ENCODE measurements at regions not wholly inside any gene's neighbourhood (a gene's known extent, or its start where the extent isn't known, plus 50 kb on each side); places are given as distances from the start of the nearest gene placed in this dataset.
A peak's percentile ranks its signal among the peaks of the same experiment; 100 is the strongest.

DNA sequence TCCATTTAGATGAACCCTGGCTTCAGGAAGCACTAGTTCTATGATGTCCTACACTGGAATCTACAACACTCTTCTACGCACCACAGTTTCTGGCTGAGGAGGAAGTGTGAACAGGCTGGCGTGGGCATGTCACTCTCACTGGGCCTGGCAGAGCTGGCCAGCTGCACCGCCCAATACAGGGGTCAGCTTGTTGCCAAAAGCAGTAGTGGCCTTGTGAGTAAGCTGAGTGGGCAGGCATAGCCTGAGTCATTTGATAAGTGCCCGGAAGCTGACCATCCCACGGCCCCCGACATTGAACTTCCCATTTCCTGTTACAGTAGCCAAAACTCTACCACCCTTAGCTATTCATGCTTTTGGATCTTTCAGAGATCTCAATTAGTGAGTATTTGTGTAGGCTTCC lies 240.9 kb upstream of the SERP2 start:
- Histone ChIP-seq H3K4me3 (ENCODE audit: low read length) (no peak overlapping the region), H3K4me1 (ENCODE audit: control insufficient read depth, insufficient read depth, low read length) (no peaks in the 10 kb centered on the region), H3K27me3 (ENCODE audit: control insufficient read depth, insufficient read depth, low read length) (no peaks in the 10 kb centered on the region), H3K27ac (ENCODE audit: low read length) (no peak overlapping the region), H3K36me3 (ENCODE audit: control insufficient read depth, insufficient read depth, low read length) (no peaks in the 10 kb centered on the region), H3K9me3 (replicated peaks; ENCODE audit: control insufficient read depth, low read depth, low read length) (no peaks in the 10 kb centered on the region)
- no peak for DNase-seq
- 90% methylated on average over 1 of the region's 6 CpGs for WGBS (ENCODE audit: insufficient coverage)

DNA sequence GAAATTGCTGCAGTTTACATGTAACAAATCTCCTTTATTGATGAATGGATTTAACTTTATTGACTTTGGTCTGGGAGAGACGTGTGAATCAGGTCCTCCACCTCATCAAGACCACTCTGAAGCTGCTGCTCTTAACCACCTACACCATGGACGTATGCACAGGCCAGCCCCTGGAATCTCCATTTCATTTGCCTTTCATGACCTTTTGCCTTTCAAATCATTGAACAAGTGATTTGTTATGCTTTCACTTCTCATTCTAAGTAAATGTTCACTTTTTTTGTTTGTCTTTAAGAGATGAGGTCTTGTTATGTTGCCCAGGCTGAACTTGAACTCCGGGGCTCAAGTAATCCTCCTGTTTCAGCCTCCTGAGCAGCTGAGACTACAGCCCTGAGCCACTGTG lies 240.0 kb upstream of the SERP2 start:
- no peaks in the 10 kb centered on the region for H3K27me3 ChIP-seq (ENCODE audit: control insufficient read depth, insufficient read depth, low read length)
- no peak for DNase-seq
- H3K4me3 ChIP-seq (ENCODE audit: low read length): no peak overlapping the region
- H3K9me3 ChIP-seq (replicated peaks; ENCODE audit: control insufficient read depth, low read depth, low read length): no peaks in the 10 kb centered on the region
- H3K4me1 ChIP-seq (ENCODE audit: control insufficient read depth, insufficient read depth, low read length): no peaks in the 10 kb centered on the region
- WGBS (ENCODE audit: insufficient coverage): 83% methylated on average over 1 of the region's 3 CpGs
- H3K27ac ChIP-seq (ENCODE audit: low read length): no peak overlapping the region
- H3K36me3 ChIP-seq (ENCODE audit: control insufficient read depth, insufficient read depth, low read length): no peaks in the 10 kb centered on the region

DNA sequence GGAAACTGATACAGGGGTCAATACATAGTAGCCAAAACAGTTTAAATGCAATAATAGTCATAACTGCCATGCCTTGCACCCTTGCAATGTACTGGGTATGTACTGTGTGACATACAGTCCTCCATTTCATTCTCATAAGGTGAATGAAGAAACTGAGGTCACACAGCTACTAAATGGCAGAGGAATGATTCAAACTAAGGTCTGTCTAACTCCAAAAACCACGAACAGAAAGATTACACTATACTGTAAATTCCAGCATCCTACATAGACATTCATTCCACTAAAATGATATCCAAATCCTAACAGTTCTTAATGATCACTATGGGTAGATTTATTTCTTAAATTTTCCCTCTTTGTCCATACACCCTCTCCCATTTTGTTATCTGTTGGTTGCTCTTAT lies 238.1 kb upstream of the SERP2 start:
- H3K27ac ChIP-seq (ENCODE audit: low read length): no peak overlapping the region
- no peaks in the 10 kb centered on the region for H3K36me3 ChIP-seq (ENCODE audit: control insufficient read depth, insufficient read depth, low read length)
- no peaks in the 10 kb centered on the region for H3K9me3 ChIP-seq (replicated peaks; ENCODE audit: control insufficient read depth, low read depth, low read length)
- H3K4me1 ChIP-seq (ENCODE audit: control insufficient read depth, insufficient read depth, low read length): peaks cover 3% of the 10 kb centered on the region
- DNase-seq: no peak
- H3K4me3 ChIP-seq (ENCODE audit: low read length): no peak overlapping the region
- WGBS (ENCODE audit: insufficient coverage): no CpG with 5 or more reads among the region's 1 CpG
- no peaks in the 10 kb centered on the region for H3K27me3 ChIP-seq (ENCODE audit: control insufficient read depth, insufficient read depth, low read length)

DNA sequence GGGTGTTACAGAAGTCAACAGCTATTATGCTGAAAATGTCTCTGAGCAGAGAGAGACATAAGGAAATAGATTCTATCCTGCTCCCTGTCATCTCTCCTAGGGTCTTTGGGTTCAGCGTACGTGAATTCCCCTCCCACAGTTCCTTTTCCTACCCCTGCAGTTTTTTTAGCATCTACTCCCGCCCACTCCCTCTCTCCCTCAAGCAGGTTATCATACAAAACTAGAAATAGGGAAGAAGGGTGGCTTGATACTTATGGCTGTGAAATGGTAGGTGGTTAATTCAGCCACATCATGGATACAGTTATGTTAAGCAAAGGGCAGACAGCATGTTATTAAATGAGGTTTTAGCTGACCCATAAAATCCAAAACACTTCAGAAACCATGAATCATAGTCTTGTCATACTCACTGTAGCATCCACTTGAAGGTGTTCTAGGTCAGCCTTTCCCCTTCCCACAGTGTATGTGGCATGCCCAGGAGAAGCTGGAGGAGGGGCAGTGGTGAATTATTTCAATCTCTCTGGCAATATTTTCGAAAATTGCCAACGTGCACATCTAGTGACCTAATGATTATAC lies 236.8 kb upstream of the SERP2 start:
- Histone ChIP-seq H3K4me1 (ENCODE audit: control insufficient read depth, insufficient read depth, low read length) (peaks cover 12% of the 10 kb centered on the region), H3K27ac (ENCODE audit: low read length) (no peak overlapping the region), H3K36me3 (ENCODE audit: control insufficient read depth, insufficient read depth, low read length) (no peaks in the 10 kb centered on the region), H3K9me3 (replicated peaks; ENCODE audit: control insufficient read depth, low read depth, low read length) (no peaks in the 10 kb centered on the region), H3K27me3 (ENCODE audit: control insufficient read depth, insufficient read depth, low read length) (no peaks in the 10 kb centered on the region), H3K4me3 (ENCODE audit: low read length) (no peak overlapping the region)
- no peak for DNase-seq
- no CpG with 5 or more reads among the region's 5 CpGs for WGBS (ENCODE audit: insufficient coverage)

DNA sequence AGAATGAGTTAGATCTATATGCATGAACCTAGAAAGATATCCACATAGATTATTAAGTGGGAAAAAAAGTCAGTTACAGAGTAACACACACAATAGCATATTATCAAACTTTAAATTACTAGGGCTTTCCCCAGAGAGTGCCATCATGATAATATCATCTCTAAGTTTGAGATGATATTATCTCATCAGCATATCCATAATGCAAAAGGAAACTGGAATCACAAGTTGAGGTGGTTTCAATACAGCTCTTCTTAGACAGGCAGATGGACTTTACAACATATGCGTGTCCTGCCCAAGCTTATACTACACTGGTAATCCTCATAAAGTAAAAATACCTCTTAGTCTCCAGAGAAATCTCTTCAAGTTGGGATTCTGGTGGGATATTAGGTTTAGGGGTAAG lies 236.2 kb upstream of the SERP2 start:
- Histone ChIP-seq H3K4me1 (ENCODE audit: control insufficient read depth, insufficient read depth, low read length) (peaks cover 12% of the 10 kb centered on the region), H3K9me3 (replicated peaks; ENCODE audit: control insufficient read depth, low read depth, low read length) (no peaks in the 10 kb centered on the region), H3K27me3 (ENCODE audit: control insufficient read depth, insufficient read depth, low read length) (no peaks in the 10 kb centered on the region), H3K27ac (ENCODE audit: low read length) (no peak overlapping the region), H3K4me3 (ENCODE audit: low read length) (no peak overlapping the region), H3K36me3 (ENCODE audit: control insufficient read depth, insufficient read depth, low read length) (no peaks in the 10 kb centered on the region)
- DNase-seq: no peak
- WGBS (ENCODE audit: insufficient coverage): no CpG with 5 or more reads among the region's 1 CpG

DNA sequence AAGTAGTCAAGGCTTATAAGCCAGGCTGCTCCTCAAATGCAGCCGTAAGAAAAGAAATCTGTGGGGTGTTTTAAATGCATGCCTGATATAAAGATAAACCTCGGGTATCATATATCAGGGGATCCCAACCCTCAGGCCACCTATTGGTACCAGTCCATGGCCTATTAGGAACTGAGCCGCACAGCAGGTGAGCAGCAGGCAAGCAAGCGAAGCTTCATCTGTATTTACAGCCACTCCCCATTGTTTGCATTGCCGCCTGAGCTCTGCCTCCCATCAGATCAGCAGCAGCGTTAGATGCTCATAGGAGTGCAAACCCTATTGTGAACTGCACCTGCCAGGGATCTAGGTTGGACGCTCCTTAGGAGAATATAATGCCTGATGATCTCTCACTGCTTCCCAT lies 233.5 kb upstream of the SERP2 start:
- Histone ChIP-seq H3K27ac (ENCODE audit: low read length) (no peak overlapping the region), H3K4me1 (ENCODE audit: control insufficient read depth, insufficient read depth, low read length) (peaks cover 12% of the 10 kb centered on the region), H3K36me3 (ENCODE audit: control insufficient read depth, insufficient read depth, low read length) (no peaks in the 10 kb centered on the region), H3K4me3 (ENCODE audit: low read length) (no peak overlapping the region), H3K9me3 (replicated peaks; ENCODE audit: control insufficient read depth, low read depth, low read length) (no peaks in the 10 kb centered on the region), H3K27me3 (ENCODE audit: control insufficient read depth, insufficient read depth, low read length) (no peaks in the 10 kb centered on the region)
- 87% methylated on average over 6 of the region's 7 CpGs for WGBS (ENCODE audit: insufficient coverage)
- no peak for DNase-seq

DNA sequence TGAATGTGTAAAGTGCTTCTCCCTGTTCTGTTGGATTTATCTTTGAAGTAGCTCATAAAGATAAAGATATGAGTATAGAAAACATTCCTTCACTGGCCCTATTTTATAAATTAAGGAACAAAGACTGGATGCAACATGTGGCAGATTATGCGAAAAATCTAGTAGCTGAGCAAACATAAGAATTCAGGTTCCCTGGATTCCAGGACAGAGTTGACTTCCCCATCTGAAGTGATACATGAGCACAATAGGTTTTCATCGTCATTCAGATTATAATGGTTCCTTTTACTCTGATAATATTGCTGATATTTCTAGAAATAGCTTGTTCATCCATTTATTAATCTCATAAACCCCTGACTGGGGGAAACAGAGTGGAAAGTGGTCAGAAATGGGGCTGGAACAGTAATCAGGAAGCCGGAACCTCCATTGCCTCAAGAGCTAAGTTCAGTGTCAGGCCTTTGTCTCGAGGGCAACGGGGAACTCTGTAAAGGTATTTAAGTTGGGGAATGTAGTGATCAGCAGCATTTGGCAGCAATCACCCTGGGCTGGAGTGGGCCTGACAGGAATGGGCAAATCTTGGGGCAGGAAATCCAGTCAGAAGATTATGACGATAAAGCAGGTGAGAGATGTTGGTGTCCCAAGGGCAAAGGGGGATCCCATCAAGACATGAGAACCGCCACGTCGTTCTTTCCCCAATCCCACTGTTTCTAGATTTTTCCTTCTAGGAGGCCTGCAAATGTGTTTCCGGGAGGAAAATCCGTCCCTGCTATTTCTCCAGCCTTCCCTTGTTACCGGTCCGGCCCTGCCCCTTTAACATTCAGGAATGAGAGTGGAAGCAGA lies 232.5 kb upstream of the SERP2 start:
- Histone ChIP-seq H3K27me3 (ENCODE audit: control insufficient read depth, insufficient read depth, low read length) (no peaks in the 10 kb centered on the region), H3K4me3 (ENCODE audit: low read length) (peak overlapping the region; percentile 65), H3K4me1 (ENCODE audit: control insufficient read depth, insufficient read depth, low read length) (peaks cover 12% of the 10 kb centered on the region), H3K36me3 (ENCODE audit: control insufficient read depth, insufficient read depth, low read length) (no peaks in the 10 kb centered on the region), H3K9me3 (replicated peaks; ENCODE audit: control insufficient read depth, low read depth, low read length) (no peaks in the 10 kb centered on the region), H3K27ac (ENCODE audit: low read length) (peak overlapping the region; percentile 98)
- DNase-seq: no peak
- WGBS (ENCODE audit: insufficient coverage): 8% methylated on average over 5 of the region's 13 CpGs

DNA sequence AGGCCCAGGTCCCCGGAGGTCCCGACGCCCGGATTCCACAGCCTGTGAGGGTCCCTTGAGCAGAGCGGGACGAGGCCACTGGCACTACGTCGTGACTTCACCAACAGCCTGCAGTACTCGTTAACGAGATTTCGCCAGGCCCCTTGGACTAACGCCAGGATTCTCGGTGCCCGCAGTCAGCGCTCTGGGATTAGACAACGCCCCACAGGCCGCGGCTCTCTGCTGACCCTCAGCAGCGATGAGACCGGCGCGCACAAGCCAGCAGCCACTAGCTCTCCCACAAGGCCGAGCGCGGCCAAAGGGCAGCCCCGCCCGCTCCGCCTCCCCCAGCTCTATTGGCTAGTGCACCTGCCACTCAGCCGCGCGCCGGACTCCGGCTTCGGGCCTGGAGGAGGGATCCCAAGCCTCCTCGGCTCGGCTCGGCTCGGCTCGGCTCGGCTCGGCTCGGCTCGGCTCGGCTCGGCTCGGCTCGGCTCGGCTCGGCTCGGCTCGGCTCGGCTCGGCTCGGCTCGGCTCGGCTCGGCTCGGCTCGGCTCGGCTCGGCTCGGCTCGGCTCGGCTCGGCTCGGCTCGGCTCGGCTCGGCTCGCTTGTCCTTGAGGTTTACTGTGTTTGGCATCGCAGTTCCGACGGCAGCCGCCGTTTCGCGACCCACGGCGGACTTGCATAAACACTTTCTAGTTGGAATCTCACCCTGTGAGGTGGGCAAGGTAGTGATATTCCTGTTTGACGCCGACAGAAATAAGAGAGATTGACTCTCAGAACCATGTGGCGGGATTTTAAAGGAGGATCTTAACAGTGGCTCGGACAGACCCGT lies 231.7 kb upstream of the SERP2 start:
- H3K4me1 ChIP-seq (ENCODE audit: control insufficient read depth, insufficient read depth, low read length): peaks cover 12% of the 10 kb centered on the region
- peak; percentile 98 for DNase-seq
- peak overlapping the region; percentile 65 for H3K4me3 ChIP-seq (ENCODE audit: low read length)
- no peaks in the 10 kb centered on the region for H3K27me3 ChIP-seq (ENCODE audit: control insufficient read depth, insufficient read depth, low read length)
- H3K36me3 ChIP-seq (ENCODE audit: control insufficient read depth, insufficient read depth, low read length): no peaks in the 10 kb centered on the region
- H3K9me3 ChIP-seq (replicated peaks; ENCODE audit: control insufficient read depth, low read depth, low read length): no peaks in the 10 kb centered on the region
- H3K27ac ChIP-seq (ENCODE audit: low read length): peak overlapping the region; percentile 98
- WGBS (ENCODE audit: insufficient coverage): 0% methylated on average over 54 of the region's 84 CpGs

DNA sequence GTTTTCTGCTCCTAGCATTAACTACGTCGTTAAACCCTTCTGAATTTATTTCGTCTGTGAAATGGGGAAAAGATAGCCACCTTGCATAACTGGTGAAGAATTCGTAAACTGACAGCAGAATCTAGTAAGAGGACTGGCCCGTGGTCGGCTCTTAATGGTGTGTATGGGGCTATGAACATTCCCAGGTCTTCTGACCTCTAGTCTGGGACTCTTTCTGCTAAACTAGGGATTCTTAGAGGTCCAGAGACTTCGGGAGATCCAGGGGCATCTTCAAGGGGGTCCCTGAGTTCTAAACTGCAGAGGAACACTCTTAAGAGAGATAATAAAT lies 231.1 kb upstream of the SERP2 start:
- no peak for DNase-seq
- Histone ChIP-seq H3K27me3 (ENCODE audit: control insufficient read depth, insufficient read depth, low read length) (no peaks in the 10 kb centered on the region), H3K4me3 (ENCODE audit: low read length) (peak overlapping the region; percentile 52), H3K9me3 (replicated peaks; ENCODE audit: control insufficient read depth, low read depth, low read length) (no peaks in the 10 kb centered on the region), H3K27ac (ENCODE audit: low read length) (peak overlapping the region; percentile 84), H3K4me1 (ENCODE audit: control insufficient read depth, insufficient read depth, low read length) (peaks cover 12% of the 10 kb centered on the region), H3K36me3 (ENCODE audit: control insufficient read depth, insufficient read depth, low read length) (no peaks in the 10 kb centered on the region)
- 0% methylated on average over 1 of the region's 7 CpGs for WGBS (ENCODE audit: insufficient coverage)

DNA sequence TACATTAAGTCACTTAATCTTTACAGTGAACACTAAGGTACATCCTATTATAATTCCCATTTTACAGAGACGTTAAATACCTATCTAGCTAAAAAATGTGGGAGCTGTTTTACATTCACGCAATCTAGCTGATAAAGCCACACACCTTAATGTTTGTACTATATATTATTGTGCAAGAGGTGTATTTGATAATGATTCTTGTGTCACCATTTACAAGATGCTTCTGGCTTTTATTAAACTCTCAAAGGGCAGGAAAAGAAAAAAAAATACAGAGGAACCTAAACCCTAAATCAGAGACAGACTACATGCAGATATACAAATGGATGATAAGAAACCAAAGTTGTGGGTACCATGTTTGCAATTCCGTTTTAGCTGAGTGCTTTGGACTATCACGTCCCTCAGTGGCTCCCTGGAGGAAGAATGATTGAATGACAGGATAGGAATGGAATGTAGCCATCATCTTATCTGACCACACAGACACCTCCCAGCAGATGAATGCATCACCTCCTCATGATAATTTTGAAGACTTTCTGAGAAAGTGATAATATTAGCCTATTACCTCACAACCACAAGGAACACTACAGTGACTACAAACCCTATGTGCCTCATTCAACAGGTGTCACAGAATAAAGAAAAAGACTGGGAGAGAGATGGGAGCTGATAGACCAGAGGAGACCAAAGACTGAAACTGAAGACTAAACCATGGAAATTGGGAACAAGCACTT lies 230.5 kb upstream of the SERP2 start:
- H3K27me3 ChIP-seq (ENCODE audit: control insufficient read depth, insufficient read depth, low read length): no peaks in the 10 kb centered on the region
- no peak overlapping the region for H3K27ac ChIP-seq (ENCODE audit: low read length)
- H3K4me1 ChIP-seq (ENCODE audit: control insufficient read depth, insufficient read depth, low read length): peaks cover 16% of the 10 kb centered on the region
- WGBS (ENCODE audit: insufficient coverage): no CpG with 5 or more reads among the region's 4 CpGs
- H3K9me3 ChIP-seq (replicated peaks; ENCODE audit: control insufficient read depth, low read depth, low read length): no peaks in the 10 kb centered on the region
- no peak overlapping the region for H3K4me3 ChIP-seq (ENCODE audit: low read length)
- DNase-seq: no peak
- H3K36me3 ChIP-seq (ENCODE audit: control insufficient read depth, insufficient read depth, low read length): no peaks in the 10 kb centered on the region
